ENCODE measurements at regions not wholly inside any gene's neighbourhood (a gene's known extent, or its start where the extent isn't known, plus 50 kb on each side); places are given as distances from the start of the nearest gene placed in this dataset.

DNA sequence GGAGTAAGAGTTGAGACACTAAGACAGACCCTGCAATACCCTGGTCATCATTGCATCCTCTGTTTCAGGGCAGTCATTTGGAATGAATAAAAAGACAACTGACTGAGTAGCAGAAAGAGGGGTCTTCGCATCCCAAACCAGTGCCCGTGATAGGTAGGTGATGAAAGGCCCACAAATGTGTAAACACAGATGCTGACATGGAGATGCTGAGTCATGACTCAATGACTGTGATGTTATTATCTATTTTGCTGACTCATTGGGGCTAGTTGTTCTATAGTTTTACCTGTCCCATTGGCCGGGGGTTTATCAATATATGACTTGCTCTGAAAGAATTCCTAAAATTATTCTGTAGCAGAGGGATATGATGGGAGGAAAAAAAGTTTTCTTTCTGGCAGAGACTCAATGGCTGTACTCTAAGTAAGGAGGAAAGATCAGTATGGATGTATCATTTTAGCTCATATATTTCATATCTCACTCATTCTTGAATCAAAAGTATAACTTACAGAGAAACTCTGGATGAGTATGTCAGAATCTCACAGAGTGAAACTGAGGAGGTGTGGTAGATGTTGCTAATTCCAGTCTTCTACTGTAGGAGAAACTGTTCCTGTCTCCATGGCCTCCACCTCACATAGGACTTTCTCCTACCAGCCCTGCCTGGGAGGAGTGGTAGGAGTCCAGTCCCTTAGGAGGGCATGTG is 119.9 kb upstream of the PREP start:
- Histone ChIP-seq H3K4me2 (ENCODE audit: insufficient read depth, low read length) (no peak overlapping the region), H3K79me2 (ENCODE audit: control insufficient read depth, insufficient read depth, low read length) (no peaks in the 10 kb centered on the region), H2AFZ (ENCODE audit: low read depth, low read length) (no peak overlapping the region), H3K27ac (ENCODE audit: insufficient read depth, low read depth, low read length) (no peak overlapping the region), H4K20me1 (replicated peaks; ENCODE audit: control insufficient read depth, extremely low read depth, insufficient read depth, low read length) (no peaks in the 10 kb centered on the region), H3K4me1 (ENCODE audit: control insufficient read depth, extremely low read depth, insufficient read depth, low read length) (no peaks in the 10 kb centered on the region), H3K27me3 (ENCODE audit: control insufficient read depth in 2 of 2, insufficient read depth in 2 of 2, low read length in 2 of 2) (no peaks in the 10 kb centered on the region), H3K9ac (replicated peaks; ENCODE audit: extremely low read depth, insufficient read depth, low read length) (no peak overlapping the region), H3K9me3 (replicated peaks; ENCODE audit: control insufficient read depth, insufficient read depth, low read length) (no peaks in the 10 kb centered on the region), H3K4me3 (replicated peaks in 1 of 3; ENCODE audit: insufficient read depth in 1 of 3, low read depth in 1 of 3, low read length in 3 of 3) (no peak overlapping the region), H3K36me3 (ENCODE audit: control insufficient read depth in 2 of 2, extremely low read depth in 1 of 2, insufficient read depth in 2 of 2, low read length in 2 of 2) (no peaks in the 10 kb centered on the region), H3K9me1 (replicated peaks; ENCODE audit: control insufficient read depth, extremely low read depth, insufficient read depth, low read length) (no peaks in the 10 kb centered on the region)
- intact Hi-C loops (cut with micrococcal nuclease) (no loop called here), dilution Hi-C loops (cut with MboI; ENCODE audit: extremely low pct_ligation_motif_present, low sequenced_read_pairs) (no loop called here)
- ChIA-PET POLR2A (no interaction called here), CTCF (no interaction called here)
- TF ChIP-seq, protein P1, sequence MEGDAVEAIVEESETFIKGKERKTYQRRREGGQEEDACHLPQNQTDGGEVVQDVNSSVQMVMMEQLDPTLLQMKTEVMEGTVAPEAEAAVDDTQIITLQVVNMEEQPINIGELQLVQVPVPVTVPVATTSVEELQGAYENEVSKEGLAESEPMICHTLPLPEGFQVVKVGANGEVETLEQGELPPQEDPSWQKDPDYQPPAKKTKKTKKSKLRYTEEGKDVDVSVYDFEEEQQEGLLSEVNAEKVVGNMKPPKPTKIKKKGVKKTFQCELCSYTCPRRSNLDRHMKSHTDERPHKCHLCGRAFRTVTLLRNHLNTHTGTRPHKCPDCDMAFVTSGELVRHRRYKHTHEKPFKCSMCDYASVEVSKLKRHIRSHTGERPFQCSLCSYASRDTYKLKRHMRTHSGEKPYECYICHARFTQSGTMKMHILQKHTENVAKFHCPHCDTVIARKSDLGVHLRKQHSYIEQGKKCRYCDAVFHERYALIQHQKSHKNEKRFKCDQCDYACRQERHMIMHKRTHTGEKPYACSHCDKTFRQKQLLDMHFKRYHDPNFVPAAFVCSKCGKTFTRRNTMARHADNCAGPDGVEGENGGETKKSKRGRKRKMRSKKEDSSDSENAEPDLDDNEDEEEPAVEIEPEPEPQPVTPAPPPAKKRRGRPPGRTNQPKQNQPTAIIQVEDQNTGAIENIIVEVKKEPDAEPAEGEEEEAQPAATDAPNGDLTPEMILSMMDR (IDR thresholded peaks at IDR 0.05; ENCODE audit: extremely low read depth in 1 of 2, insufficient read depth in 1 of 2, low read depth in 1 of 2, low read length in 2 of 2) = no peak
- no peak for TF ChIP-seq POLR2AphosphoS5 (IDR thresholded peaks at IDR 0.05; ENCODE audit: insufficient read depth, low read depth, low read length)
- no peak for TF ChIP-seq EZH2 (IDR thresholded peaks at IDR 0.05; ENCODE audit: borderline replicate concordance, low read depth, low read length, severe bottlenecking)
- no peak for TF ChIP-seq JUN (IDR thresholded peaks at IDR 0.05; ENCODE audit: borderline replicate concordance, insufficient read depth, insufficient read length, low read depth)
- no peak for TF ChIP-seq MYC (IDR thresholded peaks at IDR 0.05; ENCODE audit: low read depth, low read length)
- TF ChIP-seq FOS (IDR thresholded peaks at IDR 0.05; ENCODE audit: borderline replicate concordance, insufficient read depth, low read length) = no peak
- TF ChIP-seq POLR2A (IDR thresholded peaks at IDR 0.05; ENCODE audit: low read depth, low read length) = no peak
- TF ChIP-seq, protein P2, sequence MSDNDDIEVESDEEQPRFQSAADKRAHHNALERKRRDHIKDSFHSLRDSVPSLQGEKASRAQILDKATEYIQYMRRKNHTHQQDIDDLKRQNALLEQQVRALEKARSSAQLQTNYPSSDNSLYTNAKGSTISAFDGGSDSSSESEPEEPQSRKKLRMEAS (IDR thresholded peaks at IDR 0.05; ENCODE audit: insufficient read depth, insufficient read length) = no peak
- no peak for TF ChIP-seq GATA2 (IDR thresholded peaks at IDR 0.05; ENCODE audit: insufficient read depth, insufficient read length, low read depth, low read length)
- FAIRE-seq (no peak), DNase-seq (ENCODE audit: low read depth, low spot score) (no peak)
- no TSS peak for BruUV-seq (replicated peaks)
